GM10266 (cell line): ENCODE measurements at regions not wholly inside any gene's neighbourhood (a gene's known extent, or its start where the extent isn't known, plus 50 kb on each side); places are given as distances from the start of the nearest gene placed in this dataset.

ENCODE experiments used
- DNase-seq: peaks from one replicate; pipeline ENCODE4 v3.0.0; 2012; ENCODE audit errors: extremely low spot score
- TF ChIP-seq, protein P1 (sequence below): IDR thresholded peaks from 2 replicates; pipeline ENCODE4 v1.5.1; 2012; ENCODE audit warnings: mild to moderate bottlenecking, low read depth; ENCODE audit not compliant: control insufficient read depth, insufficient read depth; ENCODE audit errors: missing control alignments

DNA sequence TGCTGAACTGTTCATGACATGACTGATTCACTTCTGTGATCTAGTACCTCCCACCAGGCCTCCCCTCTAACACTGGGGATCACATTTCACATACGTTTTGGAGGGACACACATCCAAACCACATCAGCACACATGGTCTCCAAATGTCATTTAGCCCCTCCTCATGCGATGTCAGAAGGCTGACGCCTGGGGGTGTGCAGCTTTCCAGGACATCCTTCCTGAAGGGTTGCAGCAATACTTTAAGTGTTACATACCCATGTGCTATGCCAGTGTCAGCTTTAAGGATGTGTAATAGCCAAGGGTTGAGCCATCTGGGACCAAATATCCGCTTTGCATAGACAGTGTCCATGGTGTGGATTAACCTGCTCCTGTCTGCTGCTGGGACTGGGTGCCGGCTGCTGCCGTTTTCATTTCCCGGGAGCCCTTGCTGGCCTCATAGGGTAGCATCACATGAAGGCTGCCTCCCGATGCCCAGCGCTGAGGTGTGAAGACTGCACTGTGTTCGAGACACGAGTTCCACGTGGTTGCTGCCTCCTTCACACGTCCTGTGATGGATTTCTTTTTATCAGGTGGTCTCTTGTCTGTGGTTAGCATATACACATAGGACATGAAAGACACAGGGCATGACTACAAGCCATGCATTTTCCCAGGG, 219.0 kb downstream of the THBS2 start:
- TF ChIP-seq, protein P1, sequence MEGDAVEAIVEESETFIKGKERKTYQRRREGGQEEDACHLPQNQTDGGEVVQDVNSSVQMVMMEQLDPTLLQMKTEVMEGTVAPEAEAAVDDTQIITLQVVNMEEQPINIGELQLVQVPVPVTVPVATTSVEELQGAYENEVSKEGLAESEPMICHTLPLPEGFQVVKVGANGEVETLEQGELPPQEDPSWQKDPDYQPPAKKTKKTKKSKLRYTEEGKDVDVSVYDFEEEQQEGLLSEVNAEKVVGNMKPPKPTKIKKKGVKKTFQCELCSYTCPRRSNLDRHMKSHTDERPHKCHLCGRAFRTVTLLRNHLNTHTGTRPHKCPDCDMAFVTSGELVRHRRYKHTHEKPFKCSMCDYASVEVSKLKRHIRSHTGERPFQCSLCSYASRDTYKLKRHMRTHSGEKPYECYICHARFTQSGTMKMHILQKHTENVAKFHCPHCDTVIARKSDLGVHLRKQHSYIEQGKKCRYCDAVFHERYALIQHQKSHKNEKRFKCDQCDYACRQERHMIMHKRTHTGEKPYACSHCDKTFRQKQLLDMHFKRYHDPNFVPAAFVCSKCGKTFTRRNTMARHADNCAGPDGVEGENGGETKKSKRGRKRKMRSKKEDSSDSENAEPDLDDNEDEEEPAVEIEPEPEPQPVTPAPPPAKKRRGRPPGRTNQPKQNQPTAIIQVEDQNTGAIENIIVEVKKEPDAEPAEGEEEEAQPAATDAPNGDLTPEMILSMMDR, result no peak
- no peak for DNase-seq

DNA sequence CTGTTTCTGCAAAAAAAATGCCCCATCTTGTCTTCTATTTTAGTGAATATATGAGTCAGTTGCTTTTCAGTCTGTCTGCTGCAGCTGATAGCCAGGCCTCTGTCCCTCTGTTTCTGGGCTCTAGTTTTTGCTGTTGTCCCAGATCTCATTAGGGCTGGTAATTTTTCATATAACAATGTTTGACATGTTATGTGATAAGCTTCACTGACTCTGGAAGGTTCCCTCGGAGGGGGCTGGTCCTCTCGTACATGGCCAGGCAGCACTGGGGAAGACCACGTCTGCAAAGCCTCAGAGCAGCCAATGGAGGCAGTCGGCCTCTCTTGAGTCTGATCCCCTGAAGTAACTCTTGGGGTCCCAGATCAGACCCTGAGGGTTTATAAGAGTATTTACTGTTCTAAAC, 223.8 kb downstream of the THBS2 start:
- TF ChIP-seq, protein P1, result no peak

DNA sequence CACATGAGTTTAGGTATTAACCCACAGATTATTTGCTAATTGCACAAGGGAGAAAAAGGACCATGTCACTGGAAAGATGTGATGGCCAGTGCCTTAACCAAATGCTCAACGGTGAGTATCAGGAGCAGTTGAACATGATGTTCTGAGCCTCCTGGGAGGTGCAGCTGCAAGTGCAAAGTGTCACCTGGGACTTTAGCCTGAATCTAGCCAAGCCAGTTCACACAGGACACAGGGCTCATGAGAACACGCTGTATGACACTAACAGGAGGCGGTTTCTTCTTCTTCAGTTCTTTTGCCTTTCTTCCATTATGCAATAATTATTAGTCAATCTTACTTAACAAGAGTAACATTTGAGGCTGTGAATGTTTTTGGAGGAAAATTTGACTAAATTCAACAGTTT, 225.3 kb downstream of the THBS2 start:
- no peak for DNase-seq

More for the DNA sequence above, 223.8 kb downstream of the THBS2 start:
- no peak for DNase-seq

DNA sequence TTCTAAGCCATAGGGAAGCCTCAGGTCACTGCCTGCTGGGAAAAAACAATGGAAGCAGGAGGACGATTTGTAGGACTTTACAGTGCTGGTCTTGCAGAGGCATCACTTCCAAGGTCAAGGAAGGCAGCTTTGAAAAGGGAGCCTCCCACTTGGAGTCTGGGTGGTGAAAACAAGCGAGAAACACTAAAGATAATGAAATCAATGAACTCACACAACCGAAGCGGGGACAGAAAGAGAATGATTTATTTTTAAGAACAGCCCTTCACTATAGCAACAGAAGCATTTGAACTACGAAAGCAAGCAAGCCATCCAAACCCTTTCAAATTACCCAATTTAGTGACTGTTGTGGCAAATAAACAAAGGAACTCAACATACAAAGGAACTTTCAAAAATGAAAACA, 227.5 kb downstream of the THBS2 start:
- DNase-seq, result no peak
- TF ChIP-seq, protein P1, result no peak

More for the DNA sequence above, 225.3 kb downstream of the THBS2 start:
- TF ChIP-seq, protein P1, result no peak

DNA sequence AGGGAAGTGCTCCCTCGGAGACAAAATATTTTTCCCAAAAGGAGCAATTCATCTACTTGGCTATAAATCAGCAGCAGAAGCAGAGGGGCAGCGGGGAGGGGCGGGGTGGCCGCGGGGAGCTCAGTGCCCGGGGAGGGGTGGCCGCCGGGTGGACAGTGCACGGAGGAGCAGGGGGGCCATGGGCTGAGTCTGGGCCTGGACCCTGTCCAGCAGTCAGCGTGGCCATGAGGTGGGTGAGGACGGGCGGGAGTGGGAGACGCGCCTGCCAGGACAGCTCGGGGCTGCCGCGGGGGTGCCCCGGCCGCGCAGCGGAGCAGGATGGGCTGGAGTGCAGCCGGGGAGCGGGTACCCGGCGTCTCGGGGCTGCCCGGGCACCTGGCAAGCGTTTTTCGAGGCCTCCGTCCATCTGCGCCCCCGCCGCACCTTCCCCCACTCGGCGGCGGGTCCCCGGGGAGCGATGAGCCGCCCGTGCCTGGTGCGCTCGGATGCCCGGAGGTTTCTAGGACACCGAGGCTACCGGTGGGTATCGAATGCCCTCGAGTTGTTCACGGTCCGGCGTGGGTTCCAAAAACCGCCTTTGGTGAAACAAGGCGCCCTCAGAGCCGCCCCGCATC, 229.5 kb downstream of the THBS2 start:
- TF ChIP-seq, protein P1, result no peak
- DNase-seq, result no peak

DNA sequence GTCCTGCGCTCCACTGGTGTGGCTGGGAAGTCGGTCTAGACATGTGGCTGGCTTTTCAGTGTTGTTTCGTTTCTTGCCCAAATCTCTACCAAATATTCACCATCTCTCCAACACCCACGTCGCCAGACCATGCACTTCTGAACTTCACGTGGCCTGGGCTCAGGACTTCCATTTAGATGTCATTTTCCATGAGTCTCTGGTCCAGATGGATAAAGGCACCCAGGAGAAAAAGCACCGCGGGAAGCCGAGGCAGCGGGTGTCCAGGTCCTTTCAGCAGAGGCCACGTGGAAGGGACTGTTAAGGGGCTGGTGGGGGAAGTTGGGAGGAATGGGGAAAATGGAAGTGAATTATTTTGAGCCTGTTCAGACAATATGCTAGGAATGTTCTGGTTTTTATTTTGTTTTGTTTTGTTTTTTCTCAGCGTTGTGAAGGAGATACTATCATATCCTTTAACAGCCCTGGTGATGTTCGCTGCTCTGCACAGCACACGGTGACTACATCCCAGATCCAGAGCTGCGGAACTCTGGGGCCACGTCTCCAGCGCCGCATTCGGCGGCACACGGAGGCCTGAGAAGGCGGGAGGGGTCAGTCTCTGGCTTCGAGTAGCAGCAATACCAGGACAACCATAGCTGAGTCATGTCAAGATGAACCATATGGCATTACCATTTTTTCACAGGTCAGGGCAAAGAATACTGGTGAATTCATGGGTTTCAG, 230.3 kb downstream of the THBS2 start:
- TF ChIP-seq, protein P1, result no peak
- no peak for DNase-seq

DNA sequence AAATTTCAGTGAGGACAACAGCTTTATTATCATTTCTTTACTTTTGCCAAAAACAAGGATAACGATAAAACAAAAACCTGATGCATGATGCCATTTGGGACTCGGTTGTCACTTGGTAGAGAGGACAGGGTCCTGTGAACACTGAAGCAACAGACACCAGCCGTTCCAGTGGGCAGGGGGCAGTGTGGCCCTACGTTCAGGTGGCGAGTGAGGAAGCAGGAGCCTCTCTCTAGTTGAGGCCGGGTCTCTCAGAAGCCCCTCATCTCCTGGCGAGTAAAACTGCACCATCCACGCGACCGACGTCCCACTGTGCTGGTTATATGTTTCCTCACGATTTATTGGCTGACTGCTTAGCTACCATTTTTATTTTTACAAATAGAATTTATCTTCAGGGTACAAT, 231.6 kb downstream of the THBS2 start:
- TF ChIP-seq, protein P1, result no peak
- no peak for DNase-seq
